HUES6 (cell line): ENCODE measurements at regions not wholly inside any gene's neighbourhood (a gene's known extent, or its start where the extent isn't known, plus 50 kb on each side); places are given as distances from the start of the nearest gene placed in this dataset.

Experiments used
- H3K27ac ChIP-seq: 2 replicates; pipeline ENCODE4 v1.7.0; 2013; ENCODE audit warnings: low read depth, mild to moderate bottlenecking, low read length, inconsistent platforms
- H3K27me3 ChIP-seq: 2 replicates; pipeline ENCODE4 v1.6.1; 2013; ENCODE audit warnings: low read length; ENCODE audit not compliant: control insufficient read depth, insufficient read depth
- H3K36me3 ChIP-seq: 2 replicates; pipeline ENCODE4 v1.6.1; 2013; ENCODE audit warnings: low read length; ENCODE audit not compliant: control insufficient read depth, insufficient read depth
- H3K4me1 ChIP-seq: 2 replicates; pipeline ENCODE4 v1.6.1; 2013; ENCODE audit warnings: low read length; ENCODE audit not compliant: control insufficient read depth, insufficient read depth
- H3K4me3 ChIP-seq: 2 replicates; pipeline ENCODE4 v1.5.1; 2013; ENCODE audit warnings: low read depth, low read length
- H3K9ac ChIP-seq: one replicate; pipeline ENCODE4 v1.6.1; 2013; ENCODE audit warnings: mild to moderate bottlenecking, low read length
- H3K9me3 ChIP-seq: 2 replicates; pipeline ENCODE4 v1.6.1; 2013; ENCODE audit warnings: low read depth, low read length; ENCODE audit not compliant: control insufficient read depth, insufficient read depth

DNA sequence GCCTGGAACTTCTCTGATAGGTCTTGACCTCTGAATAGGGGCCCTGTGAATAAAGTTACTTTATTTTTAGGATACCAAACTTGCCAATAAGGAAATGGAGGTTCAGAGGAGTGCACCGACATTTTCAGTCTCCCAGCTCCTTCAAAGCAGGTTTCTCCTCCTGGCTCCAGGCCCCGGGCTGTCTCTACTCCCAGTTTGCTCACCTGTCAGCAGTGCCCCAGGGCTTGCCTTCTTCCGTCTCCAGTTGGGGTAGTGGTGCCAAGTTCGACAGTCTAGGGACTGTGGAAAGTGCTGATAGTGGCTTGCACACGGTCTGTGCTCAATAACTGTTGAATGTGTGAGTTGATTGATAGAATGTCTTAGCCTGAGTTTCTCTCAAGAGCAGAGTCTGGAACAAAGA, 149.2 kb downstream of the ACTL8 start:
- H3K4me3 ChIP-seq: no peak overlapping the region
- no peak overlapping the region for H3K27ac ChIP-seq
- peaks cover 4% of the 10 kb centered on the region; the same call in 1 of the 2 replicates for H3K4me1 ChIP-seq
- no peaks in the 10 kb centered on the region for H3K9me3 ChIP-seq
- no peak overlapping the region for H3K9ac ChIP-seq
- peaks cover 22% of the 10 kb centered on the region for H3K27me3 ChIP-seq
- no peaks in the 10 kb centered on the region for H3K36me3 ChIP-seq

DNA sequence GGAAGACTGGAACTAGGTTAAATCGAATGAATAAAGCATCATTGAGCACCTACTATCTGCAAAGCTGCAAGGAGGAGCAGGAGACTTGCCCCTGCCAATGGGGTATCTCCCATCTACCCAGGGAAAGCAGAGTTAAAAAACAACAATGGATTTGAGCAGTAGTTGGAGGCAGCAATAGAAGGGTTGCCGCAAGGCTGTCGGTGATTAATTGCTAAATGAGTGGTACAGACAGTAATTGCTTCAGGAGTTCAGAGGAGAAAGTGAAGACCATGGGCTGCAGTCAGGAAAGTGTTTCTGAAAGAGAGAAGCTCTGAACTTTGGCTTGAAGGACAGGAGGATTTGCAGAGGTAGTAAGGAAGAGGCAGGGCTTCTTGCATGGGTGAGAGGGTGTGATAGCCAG, 152.9 kb downstream of the ACTL8 start:
- Histone ChIP-seq H3K4me3 (no peak overlapping the region), H3K4me1 (peaks cover 17% of the 10 kb centered on the region)

DNA sequence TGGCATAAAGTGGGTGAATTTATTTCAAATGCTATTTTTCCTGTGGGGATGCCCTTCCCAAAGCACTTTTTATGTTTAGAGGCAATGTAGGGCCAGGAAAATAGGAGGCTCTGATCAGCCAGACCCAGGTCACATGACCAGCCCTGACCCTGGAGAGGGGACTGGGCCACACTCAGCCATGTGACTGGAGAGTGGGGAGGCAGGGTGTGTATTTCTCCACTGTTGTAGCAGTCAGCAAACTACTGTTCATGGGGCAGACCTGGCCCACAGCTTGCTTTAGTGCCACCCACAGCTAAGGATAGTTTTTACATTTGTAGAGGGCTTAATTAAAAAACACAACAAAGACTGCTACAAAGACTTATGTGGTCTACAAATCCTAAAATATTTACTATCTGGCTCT, 153.8 kb downstream of the ACTL8 start:
- no peaks in the 10 kb centered on the region for H3K36me3 ChIP-seq
- H3K27ac ChIP-seq: no peak overlapping the region
- 0 out of 2 replicates have a peak, but pooled peaks cover 3% of the 10 kb centered on the region for H3K27me3 ChIP-seq
- peaks cover 17% of the 10 kb centered on the region for H3K4me1 ChIP-seq
- H3K4me3 ChIP-seq: no peak overlapping the region
- H3K9me3 ChIP-seq: no peaks in the 10 kb centered on the region
- no peak overlapping the region for H3K9ac ChIP-seq

More for the DNA sequence above, 152.9 kb downstream of the ACTL8 start:
- no peaks in the 10 kb centered on the region for H3K36me3 ChIP-seq
- H3K27ac ChIP-seq: no peak overlapping the region
- 0 out of 2 replicates have a peak, but pooled peaks cover 3% of the 10 kb centered on the region for H3K27me3 ChIP-seq
- no peak overlapping the region for H3K9ac ChIP-seq
- H3K9me3 ChIP-seq: no peaks in the 10 kb centered on the region

DNA sequence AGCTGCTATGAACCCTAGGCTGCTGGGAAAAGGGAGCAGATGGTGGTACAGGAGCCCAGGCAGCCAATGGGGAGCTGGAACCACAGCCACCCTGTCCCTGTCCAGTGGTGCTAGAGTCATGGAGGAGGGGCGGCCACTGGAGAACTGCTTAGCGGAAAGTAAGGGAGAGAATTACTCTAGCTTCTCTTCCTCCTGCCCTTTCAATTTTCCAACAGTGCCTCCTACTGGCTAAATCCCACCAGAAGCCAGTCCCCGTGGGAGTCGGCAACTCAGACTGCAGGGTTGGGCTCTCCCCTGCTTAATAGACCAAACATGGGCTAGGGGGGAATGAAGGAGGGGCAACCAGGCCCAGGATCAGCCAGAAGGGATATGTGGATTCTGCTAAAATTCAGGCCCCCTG, 154.5 kb downstream of the ACTL8 start:
- no peaks in the 10 kb centered on the region for H3K36me3 ChIP-seq
- H3K4me3 ChIP-seq: no peak overlapping the region
- H3K9me3 ChIP-seq: no peaks in the 10 kb centered on the region
- H3K27ac ChIP-seq: no peak overlapping the region
- H3K4me1 ChIP-seq: peaks cover 17% of the 10 kb centered on the region
- no peak overlapping the region for H3K9ac ChIP-seq
- H3K27me3 ChIP-seq: peaks cover 2% of the 10 kb centered on the region; the same call in 1 of the 2 replicates

DNA sequence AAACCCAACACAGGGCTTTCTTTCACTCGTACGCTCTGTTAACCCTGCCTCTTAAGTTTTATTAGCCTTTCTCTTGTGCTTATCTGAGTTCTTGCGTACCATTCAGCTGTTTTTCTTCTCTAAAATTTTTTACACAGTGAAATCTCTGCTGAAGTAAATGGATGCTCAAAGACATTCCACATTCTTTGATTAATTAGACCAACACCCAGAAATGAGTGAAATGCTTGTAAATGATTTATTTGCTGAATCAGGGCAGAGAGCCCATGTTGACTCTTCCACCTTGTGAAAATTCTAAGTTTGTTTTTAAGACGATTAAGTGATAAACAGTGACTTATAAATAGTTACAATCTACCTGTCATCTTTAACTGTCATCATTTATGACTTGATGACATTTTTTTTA, 156.7 kb downstream of the ACTL8 start:
- Histone ChIP-seq H3K4me1 (peaks cover 26% of the 10 kb centered on the region), H3K4me3 (no peak overlapping the region), H3K27ac (no peak overlapping the region), H3K9me3 (no peaks in the 10 kb centered on the region), H3K9ac (no peak overlapping the region), H3K27me3 (peaks cover 4% of the 10 kb centered on the region; the same call in 1 of the 2 replicates), H3K36me3 (no peaks in the 10 kb centered on the region)

DNA sequence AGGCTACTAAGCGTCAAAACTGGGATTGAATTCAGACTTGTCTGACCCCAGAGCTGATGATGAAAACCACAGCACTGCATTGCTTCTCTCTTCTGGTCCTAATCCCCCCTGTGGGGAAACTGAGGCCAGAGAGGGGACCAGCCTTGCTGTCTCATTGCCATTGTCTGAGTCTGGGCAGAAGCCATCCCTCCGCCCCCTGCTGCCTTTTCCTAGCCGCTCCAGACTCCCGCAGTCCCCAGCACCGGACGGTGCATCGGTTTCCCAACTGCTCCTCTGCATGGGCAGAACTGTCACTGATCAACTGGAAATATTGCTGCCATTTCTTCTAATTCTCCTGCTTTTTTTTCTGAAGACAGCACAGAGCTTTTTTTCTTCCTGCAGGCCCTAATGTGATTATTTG, 157.4 kb downstream of the ACTL8 start:
- H3K27ac ChIP-seq: no peak overlapping the region
- H3K4me1 ChIP-seq: peaks cover 26% of the 10 kb centered on the region
- no peaks in the 10 kb centered on the region for H3K9me3 ChIP-seq

DNA sequence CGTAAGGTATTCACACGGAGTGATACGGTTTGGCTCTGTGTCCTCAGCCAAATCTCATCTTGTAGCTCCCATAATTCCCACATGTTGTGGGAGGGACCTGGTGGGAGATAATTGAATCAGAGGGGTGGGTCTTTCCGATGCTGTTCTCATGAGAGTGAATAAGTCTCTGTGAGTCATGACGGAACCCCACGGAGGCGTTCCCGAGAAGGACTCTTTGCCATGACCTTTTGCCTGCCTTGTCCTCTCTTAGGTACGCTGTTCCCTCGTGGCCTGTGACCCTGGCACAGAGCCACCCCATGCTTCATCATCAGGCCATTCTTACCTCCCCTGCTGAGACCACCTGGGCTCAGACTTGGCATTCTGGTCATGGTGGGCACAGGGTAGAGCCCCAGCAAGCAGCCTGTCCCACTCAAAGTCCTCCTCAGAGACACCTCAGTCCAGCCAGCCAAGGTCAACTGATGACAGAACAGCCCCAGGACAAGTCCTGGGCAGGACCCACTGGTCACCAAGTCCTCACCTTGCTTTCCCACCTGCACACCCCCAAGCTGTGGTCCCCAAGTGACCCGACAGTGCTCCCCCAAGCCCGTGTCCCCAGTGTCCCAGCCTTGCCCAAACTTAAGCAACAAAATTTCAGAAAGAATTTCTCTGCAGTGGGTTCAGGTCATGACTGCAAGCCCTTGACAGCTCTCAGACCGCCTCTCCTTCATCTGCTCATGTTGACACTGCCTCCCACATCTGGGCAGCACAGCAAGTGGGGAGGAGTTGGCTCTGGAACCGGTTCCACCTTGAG, 158.4 kb downstream of the ACTL8 start:
- Histone ChIP-seq H3K4me1 (peaks cover 26% of the 10 kb centered on the region), H3K27me3 (peaks cover 14% of the 10 kb centered on the region), H3K27ac (no peak overlapping the region), H3K4me3 (no peak overlapping the region), H3K9me3 (no peaks in the 10 kb centered on the region), H3K36me3 (no peaks in the 10 kb centered on the region), H3K9ac (no peak overlapping the region)

More for the DNA sequence above, 157.4 kb downstream of the ACTL8 start:
- H3K4me3 ChIP-seq: no peak overlapping the region
- peaks cover 4% of the 10 kb centered on the region; the same call in 1 of the 2 replicates for H3K27me3 ChIP-seq
- H3K36me3 ChIP-seq: no peaks in the 10 kb centered on the region
- H3K9ac ChIP-seq: no peak overlapping the region

DNA sequence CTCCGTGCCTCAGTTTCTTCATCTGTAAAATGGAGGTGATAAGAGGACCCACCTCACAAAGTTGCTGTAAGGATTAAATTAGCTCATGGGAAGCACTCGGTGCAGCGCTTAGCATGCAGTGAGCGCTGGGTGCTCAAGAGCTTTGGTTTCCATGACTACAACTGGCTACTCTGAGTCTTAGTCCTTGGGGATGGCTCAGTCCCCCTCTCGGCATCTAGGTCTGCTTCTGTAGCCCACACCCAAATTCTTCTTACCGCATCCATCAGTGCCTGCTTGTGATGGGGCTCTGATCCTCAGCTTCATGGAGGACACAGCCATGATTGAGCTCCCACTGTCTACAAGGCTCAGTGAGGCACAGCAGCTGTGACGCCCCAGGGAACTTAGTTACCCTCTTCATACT, 159.0 kb downstream of the ACTL8 start:
- no peak overlapping the region for H3K4me3 ChIP-seq
- no peaks in the 10 kb centered on the region for H3K9me3 ChIP-seq
- H3K36me3 ChIP-seq: no peaks in the 10 kb centered on the region
- H3K27ac ChIP-seq: no peak overlapping the region
- H3K9ac ChIP-seq: no peak overlapping the region
- H3K4me1 ChIP-seq: peaks cover 24% of the 10 kb centered on the region
- peaks cover 17% of the 10 kb centered on the region for H3K27me3 ChIP-seq

DNA sequence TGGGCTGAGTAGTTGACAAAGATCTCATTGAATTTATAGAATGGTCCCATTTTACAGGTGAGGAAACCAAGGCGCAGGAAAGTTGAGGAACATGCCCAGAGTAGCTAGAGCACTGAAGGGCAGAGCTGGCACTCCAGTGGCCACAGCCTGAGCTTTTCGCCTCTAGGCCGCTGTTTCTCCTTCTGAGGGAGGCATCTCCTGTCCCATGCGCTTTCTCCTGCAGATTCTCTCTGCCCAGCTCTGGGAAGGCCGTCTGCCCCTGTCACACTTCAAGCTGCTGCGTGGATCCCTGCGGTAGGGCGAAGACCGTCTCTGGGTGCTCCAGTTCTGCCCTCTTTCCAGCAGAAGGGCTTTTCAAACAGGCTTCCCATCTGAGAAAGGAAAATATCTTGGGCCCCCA, 159.9 kb downstream of the ACTL8 start:
- no peak overlapping the region for H3K4me3 ChIP-seq
- peaks cover 17% of the 10 kb centered on the region for H3K27me3 ChIP-seq

DNA sequence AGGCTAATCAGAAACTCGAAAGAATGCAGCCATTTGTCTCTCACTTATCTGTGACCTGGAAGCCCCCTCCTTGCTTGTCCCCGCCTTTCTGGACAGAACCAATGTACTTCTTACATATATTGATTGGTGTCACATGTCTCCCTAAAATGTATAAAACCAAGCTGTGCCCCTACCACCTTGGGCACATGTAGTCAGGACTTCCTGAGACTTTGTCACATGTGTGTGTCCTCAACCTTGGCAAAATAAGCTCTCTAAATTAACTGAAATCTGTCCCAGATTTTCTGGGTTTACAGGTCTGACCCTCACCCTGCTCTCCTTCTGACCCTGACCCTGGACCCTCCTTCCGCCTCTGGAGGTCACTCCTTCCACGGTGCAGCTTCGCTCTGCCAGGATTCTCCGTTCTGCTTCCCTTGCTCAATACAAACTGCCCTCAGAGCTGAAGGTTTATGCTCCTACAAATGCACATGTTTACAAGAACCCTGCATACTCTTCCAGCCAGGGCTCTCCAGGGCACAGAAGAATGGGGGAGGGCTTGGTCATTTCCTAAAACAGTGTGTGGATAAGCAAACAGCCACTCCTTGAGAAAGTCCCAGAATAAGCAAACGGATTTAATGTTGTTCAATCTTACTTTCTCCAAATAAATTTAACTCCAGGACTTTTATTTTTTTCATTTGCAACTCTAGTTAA, 160.5 kb downstream of the ACTL8 start:
- Histone ChIP-seq H3K36me3 (no peaks in the 10 kb centered on the region), H3K4me1 (peaks cover 11% of the 10 kb centered on the region), H3K9me3 (no peaks in the 10 kb centered on the region), H3K27ac (no peak overlapping the region), H3K9ac (no peak overlapping the region), H3K27me3 (peaks cover 20% of the 10 kb centered on the region), H3K4me3 (no peak overlapping the region)

More for the DNA sequence above, 159.9 kb downstream of the ACTL8 start:
- Histone ChIP-seq H3K9me3 (no peaks in the 10 kb centered on the region), H3K36me3 (no peaks in the 10 kb centered on the region), H3K27ac (no peak overlapping the region), H3K9ac (peak overlapping the region; percentile 4), H3K4me1 (peaks cover 18% of the 10 kb centered on the region)

DNA sequence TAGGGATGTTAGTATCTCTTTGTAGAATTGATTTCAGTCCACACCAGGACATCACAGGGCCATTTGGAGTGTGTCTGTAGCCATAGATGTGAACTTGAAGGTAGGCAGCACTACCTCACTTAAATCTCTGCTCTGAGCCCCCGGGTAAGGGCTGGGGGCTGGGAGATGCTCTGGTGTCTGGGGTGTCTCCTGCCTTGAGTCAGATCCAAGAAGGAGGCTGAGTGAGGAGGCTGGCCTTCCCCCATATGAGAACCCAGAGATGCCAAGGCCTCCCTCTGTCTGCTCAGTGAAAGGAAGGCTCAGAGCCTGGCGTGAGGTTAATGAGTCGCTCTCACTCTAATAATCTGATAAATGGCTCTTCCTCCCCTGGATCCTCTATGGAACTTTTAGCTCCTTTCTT, 161.6 kb downstream of the ACTL8 start:
- H3K27me3 ChIP-seq: peaks cover 20% of the 10 kb centered on the region

More for the DNA sequence above, 161.6 kb downstream of the ACTL8 start:
- Histone ChIP-seq H3K4me3 (no peak overlapping the region), H3K9ac (no peak overlapping the region), H3K36me3 (no peaks in the 10 kb centered on the region), H3K27ac (no peak overlapping the region), H3K9me3 (no peaks in the 10 kb centered on the region), H3K4me1 (peaks cover 10% of the 10 kb centered on the region)
